ENCODE measurements at regions not wholly inside any gene's neighbourhood (a gene's known extent, or its start where the extent isn't known, plus 50 kb on each side); places are given as distances from the start of the nearest gene placed in this dataset.

GRCh38 chr12:89879766-89880165 lies 171.1 kb upstream of the ATP2B1 start:
- intact Hi-C loops (cut with DNase I, micrococcal nuclease), result no loop called here
- DNase-seq (no peak), ATAC-seq (no peak)
- no peak for TF ChIP-seq CTCF (IDR thresholded peaks at IDR 0.05)
- Histone ChIP-seq H3K36me3 (ENCODE audit: low read depth) (no peaks in the 10 kb centered on the region), H3K4me3 (no peak overlapping the region), H3K4me1 (ENCODE audit: low read depth) (no peaks in the 10 kb centered on the region), H3K9me3 (no peaks in the 10 kb centered on the region)

- no peak for TF ChIP-seq CTCF (IDR thresholded peaks at IDR 0.05)
Observed at GRCh38 chr12:89878950-89879349, 170.3 kb upstream of the ATP2B1 start.

GRCh38 chr12:89878327-89878726 lies 169.7 kb upstream of the ATP2B1 start:
- ATAC-seq, result no peak
- intact Hi-C loops (cut with DNase I, micrococcal nuclease), result no loop called here
- Histone ChIP-seq H3K9me3 (no peaks in the 10 kb centered on the region), H3K4me1 (ENCODE audit: low read depth) (no peaks in the 10 kb centered on the region), H3K4me3 (no peak overlapping the region), H3K36me3 (ENCODE audit: low read depth) (no peaks in the 10 kb centered on the region)
- DNase-seq, result no peak
- no peak for TF ChIP-seq CTCF (IDR thresholded peaks at IDR 0.05)

More at GRCh38 chr12:89878950-89879349, 170.3 kb upstream of the ATP2B1 start:
- ATAC-seq (no peak), DNase-seq (no peak)
- Histone ChIP-seq H3K4me3 (no peak overlapping the region), H3K4me1 (ENCODE audit: low read depth) (no peaks in the 10 kb centered on the region), H3K36me3 (ENCODE audit: low read depth) (no peaks in the 10 kb centered on the region), H3K9me3 (no peaks in the 10 kb centered on the region)
- intact Hi-C loops (cut with DNase I, micrococcal nuclease), result no loop called here

GRCh38 chr12:89877671-89878070 lies 169.0 kb upstream of the ATP2B1 start:
- Histone ChIP-seq H3K9me3 (no peaks in the 10 kb centered on the region), H3K4me3 (no peak overlapping the region), H3K36me3 (ENCODE audit: low read depth) (no peaks in the 10 kb centered on the region), H3K4me1 (ENCODE audit: low read depth) (no peaks in the 10 kb centered on the region)
- intact Hi-C loops (cut with DNase I, micrococcal nuclease), result no loop called here
- DNase-seq, result no peak
- TF ChIP-seq CTCF (IDR thresholded peaks at IDR 0.05), result no peak
- ATAC-seq, result no peak

GRCh38 chr12:89877136-89877535 lies 168.5 kb upstream of the ATP2B1 start:
- no peak for DNase-seq
- ATAC-seq, result no peak
- no peak for TF ChIP-seq CTCF (IDR thresholded peaks at IDR 0.05)
- H3K4me1 ChIP-seq (ENCODE audit: low read depth), result no peaks in the 10 kb centered on the region
- no peaks in the 10 kb centered on the region for H3K9me3 ChIP-seq
- H3K36me3 ChIP-seq (ENCODE audit: low read depth), result no peaks in the 10 kb centered on the region
- intact Hi-C loops (cut with DNase I, micrococcal nuclease), result no loop called here
- H3K4me3 ChIP-seq, result no peak overlapping the region

- intact Hi-C loops (cut with DNase I, micrococcal nuclease), result no loop called here
- Histone ChIP-seq H3K9me3 (peaks cover 7% of the 10 kb centered on the region), H3K4me3 (no peak overlapping the region), H3K4me1 (ENCODE audit: low read depth) (no peaks in the 10 kb centered on the region), H3K36me3 (ENCODE audit: low read depth) (no peaks in the 10 kb centered on the region)
- TF ChIP-seq CTCF (IDR thresholded peaks at IDR 0.05), result no peak
- ATAC-seq (no peak), DNase-seq (no peak)
Observed at GRCh38 chr12:89875809-89876208, 167.2 kb upstream of the ATP2B1 start.

Data from mucosa of descending colon (tissue), 3 donors.